Spleen (tissue), 11 donors: ENCODE measurements at regions not wholly inside any gene's neighbourhood (a gene's known extent, or its start where the extent isn't known, plus 50 kb on each side); places are given as distances from the start of the nearest gene placed in this dataset.

Source experiments
- DNase-seq: peaks from one replicate; pipeline ENCODE4 v3.0.0-alpha.2; 2020
- H3K27ac ChIP-seq, 8 donors: fragments of 200-600 bp; sonication (generic) in 7 of 8; 1 replicate in 4 of 8; 2 replicates in 4 of 8; pipeline versions ENCODE4 v1.5.0 to v1.8.0; 2016 to 2021; ENCODE audit warnings: inconsistent platforms in 4 of 8, mild to moderate bottlenecking in 4 of 8, moderate library complexity in 1 of 8
- H3K27me3 ChIP-seq, 7 donors: fragments of 200-600 bp; sonication (generic) in 6 of 7; replicated peaks in 1 of 7; 1 replicate in 4 of 7; 2 replicates in 3 of 7; pipeline versions ENCODE4 v1.5.0 to v1.8.0; 2016 to 2021; ENCODE audit warnings: inconsistent platforms in 3 of 7, mild to moderate bottlenecking in 1 of 7
- H3K36me3 ChIP-seq, 6 donors: fragments of 200-600 bp; sonication (generic) in 5 of 6; 1 replicate in 4 of 6; 2 replicates in 2 of 6; pipeline versions ENCODE4 v1.5.0 to v1.8.0; 2016 to 2021; ENCODE audit warnings: inconsistent platforms in 2 of 6
- H3K4me1 ChIP-seq, 6 donors: fragments of 200-600 bp; sonication (generic) in 5 of 6; 1 replicate in 3 of 6; 2 replicates in 3 of 6; pipeline versions ENCODE4 v1.5.0 to v1.8.0; 2016 to 2021; ENCODE audit warnings: inconsistent platforms in 3 of 6
- H3K4me3 ChIP-seq, 8 donors: fragments of 200-600 bp; sonication (generic) in 7 of 8; 1 replicate in 4 of 8; 2 replicates in 4 of 8; pipeline versions ENCODE4 v1.5.0 to v1.8.0; 2016 to 2021; ENCODE audit warnings: inconsistent platforms in 4 of 8, mild to moderate bottlenecking in 4 of 8, moderate library complexity in 2 of 8
- H3K9me3 ChIP-seq, 8 donors: fragments of 200-600 bp; sonication (generic) in 7 of 8; 1 replicate in 4 of 8; 2 replicates in 4 of 8; pipeline versions ENCODE4 v1.5.0 to v1.8.0; 2016 to 2021; ENCODE audit warnings: inconsistent platforms in 4 of 8
- CTCF ChIP-seq, 11 experiments: fragments of 200-600 bp in 7 of 11; fragments of 450-650 bp in 4 of 11; sonication (generic) in 4 of 11; IDR thresholded peaks in 8 of 11; conservative IDR thresholded peaks in 3 of 11; 1 replicate in 7 of 11; 2 replicates in 4 of 11; pipeline versions ENCODE4 v1.4.0 to v1.8.0; 2016 to 2021; ENCODE audit warnings: antibody characterized with exemption in 11 of 11, inconsistent platforms in 4 of 11, mild to moderate bottlenecking in 1 of 11
- POLR2A ChIP-seq, 3 donors: fragments of 450-650 bp; IDR thresholded peaks; one replicate each; pipeline ENCODE4 v1.5.1; 2017; ENCODE audit warnings: antibody characterized with exemption in 3 of 3, mild to moderate bottlenecking in 1 of 3
- POLR2AphosphoS5 ChIP-seq, 3 donors: sonication (generic); formaldehyde crosslinking; IDR thresholded peaks; one replicate each; pipeline ENCODE4 v1.5.1; 2017; ENCODE audit warnings: antibody characterized with exemption in 3 of 3
- whole genome bisulfite sequencing, 5 donors: extraction: QIAGEN DNeasy Blood & Tissue Kit in 3 of 5; methylation state at CpG; one replicate each; pipeline versions ENCODE4 v1.1.5 to v1.1.7; 2013 to 2018; 5-methylcytosine and 5-hydroxymethylcytosine counted together
- intact Hi-C: fragments of 100-400 bp; cut with DNase I; formaldehyde crosslinking; loops from one replicate; pipeline ENCODE4 v1.15.0; 2023; ENCODE audit warnings: low total_unique reads
- donor health status: healthy with polysubstance abuse.
- donor health status: DM: no; HTN: no; CAD: no; lungs with moderate emphysema.
- donor health status: DM: no; HTN: no; CAD: no.
- donor health status: Bipolar disorder and iron deficiency.
- donor health status: healthy.
- donor health status: DM: no; HTN: no; CAD: no.
- donor health status: DM: yes; HTN: yes; CAD: no.

GRCh38 chr1:115186711-115187265 lies 97.5 kb upstream of the TSPAN2 start:
- intact Hi-C loops, result no loop called here
- H3K4me3 ChIP-seq, result no peak overlapping the region
- no peaks in the 10 kb centered on the region for H3K9me3 ChIP-seq
- peaks cover 0 to 13% (median 0%) of the 10 kb centered on the region in 6 donors for H3K4me1 ChIP-seq
- no peaks in the 10 kb centered on the region for H3K36me3 ChIP-seq
- TF ChIP-seq POLR2A (IDR thresholded peaks at IDR 0.05) (no peak), POLR2AphosphoS5 (IDR thresholded peaks at IDR 0.05) (no peak), CTCF (IDR thresholded peaks at IDR 0.05 in 8 of 11, conservative IDR thresholded peaks at IDR 0.05 in 3 of 11) (no peak)
- no peaks in the 10 kb centered on the region for H3K27me3 ChIP-seq
- no peak overlapping the region for H3K27ac ChIP-seq
- WGBS, 5 donors, result 63 to 90% (median 85%) methylated on average over 8 of the region's 8 CpGs
- no peak for DNase-seq

- DNase-seq, result no peak
- 85 to 92% (median 88%) methylated on average over 4 of the region's 4 CpGs for WGBS, 5 donors
- H3K27me3 ChIP-seq, result no peaks in the 10 kb centered on the region
- no peak overlapping the region for H3K4me3 ChIP-seq
- TF ChIP-seq CTCF (IDR thresholded peaks at IDR 0.05 in 8 of 11, conservative IDR thresholded peaks at IDR 0.05 in 3 of 11) (no peak), POLR2A (IDR thresholded peaks at IDR 0.05) (no peak), POLR2AphosphoS5 (IDR thresholded peaks at IDR 0.05) (no peak)
- H3K36me3 ChIP-seq, result no peaks in the 10 kb centered on the region
- peaks cover 0 to 13% (median 0%) of the 10 kb centered on the region in 6 donors for H3K4me1 ChIP-seq
- no peak overlapping the region for H3K27ac ChIP-seq
- H3K9me3 ChIP-seq, result no peaks in the 10 kb centered on the region
- intact Hi-C loops, result no loop called here
These were observed 96.0 kb upstream of the TSPAN2 start for GRCh38 chr1:115185336-115185735.

GRCh38 chr1:115184951-115185331 lies 95.6 kb upstream of the TSPAN2 start:
- intact Hi-C loops, result no loop called here
- H3K36me3 ChIP-seq, result no peaks in the 10 kb centered on the region
- no peak for TF ChIP-seq POLR2AphosphoS5 (IDR thresholded peaks at IDR 0.05)
- no peak for TF ChIP-seq CTCF (IDR thresholded peaks at IDR 0.05 in 8 of 11, conservative IDR thresholded peaks at IDR 0.05 in 3 of 11)
- no peak for TF ChIP-seq POLR2A (IDR thresholded peaks at IDR 0.05)
- H3K9me3 ChIP-seq, result no peaks in the 10 kb centered on the region
- H3K27me3 ChIP-seq, result no peaks in the 10 kb centered on the region
- DNase-seq, result no peak
- H3K4me1 ChIP-seq, result peaks cover 0 to 13% (median 0%) of the 10 kb centered on the region in 6 donors
- WGBS, 5 donors, result 88 to 98% (median 93%) methylated on average over 5 of the region's 5 CpGs
- H3K4me3 ChIP-seq, result no peak overlapping the region
- no peak overlapping the region for H3K27ac ChIP-seq

- H3K36me3 ChIP-seq, result no peaks in the 10 kb centered on the region
- H3K4me3 ChIP-seq, result no peak overlapping the region
- TF ChIP-seq POLR2A (IDR thresholded peaks at IDR 0.05) (no peak), POLR2AphosphoS5 (IDR thresholded peaks at IDR 0.05) (no peak), CTCF (IDR thresholded peaks at IDR 0.05 in 8 of 11, conservative IDR thresholded peaks at IDR 0.05 in 3 of 11) (no peak)
- 63 to 74% (median 66%) methylated on average over 5 of the region's 5 CpGs for WGBS, 5 donors
- H3K4me1 ChIP-seq, result peaks cover 0 to 13% (median 0%) of the 10 kb centered on the region in 6 donors
- H3K27me3 ChIP-seq, result no peaks in the 10 kb centered on the region
- no peak overlapping the region for H3K27ac ChIP-seq
- H3K9me3 ChIP-seq, result no peaks in the 10 kb centered on the region
- DNase-seq, result no peak
- intact Hi-C loops, result no loop called here
These were observed 95.1 kb upstream of the TSPAN2 start for GRCh38 chr1:115184260-115184950.
